Naive thymus-derived CD4-positive, alpha-beta T cell (primary cell): ENCODE measurements at regions not wholly inside any gene's neighbourhood (a gene's known extent, or its start where the extent isn't known, plus 50 kb on each side); places are given as distances from the start of the nearest gene placed in this dataset.
"Not testable (repeated sequence)": the region's sequence is repeated elsewhere in the genome, so short reads cannot be mapped to it uniquely, and the experiment has no call there.

Source experiments
- ATAC-seq: fragments of 150-1000 bp; cut with Tn5 transposase; 2 replicates; pipeline ENCODE4 v1.10.0; 2021; ENCODE audit warnings: mild to moderate bottlenecking, moderate library complexity
- CTCF ChIA-PET: fragments of 350-600 bp; sonication (Branson Sonifier 250); formaldehyde crosslinking; loops from one replicate; lab custom pipeline; 2021; ENCODE audit warnings: antibody characterized with exemption; lab: Charles Lee
- POLR2A ChIA-PET: fragments of 350-600 bp; sonication (Branson Sonifier 250); formaldehyde crosslinking; loops from one replicate; lab custom pipeline; 2021; ENCODE audit warnings: antibody characterized with exemption, inconsistent platforms; lab: Charles Lee
- DNase-seq, 9 donors: peaks; one replicate each; pipeline versions ENCODE4 v3.0.0 to v3.0.0-alpha.2; 2020 to 2022; ENCODE audit warnings: mixed read lengths in 1 of 9
- H3K27ac ChIP-seq: one replicate; pipeline ENCODE4 v1.7.0; 2013; ENCODE audit warnings: mild to moderate bottlenecking, low read depth, low read length, moderate library complexity
- H3K27me3 ChIP-seq, 2 donors: one replicate each; pipeline ENCODE4 v1.7.0; 2013; ENCODE audit warnings: low read length in 2 of 2, mild to moderate bottlenecking in 2 of 2, moderate library complexity in 2 of 2; ENCODE audit not compliant: control insufficient read depth in 2 of 2, insufficient read depth in 2 of 2
- H3K36me3 ChIP-seq, 3 experiments: 1 replicate in 2 of 3; 2 replicates in 1 of 3; pipeline ENCODE4 v1.7.0; 2013; ENCODE audit warnings: low read length in 3 of 3, mild to moderate bottlenecking in 3 of 3, moderate library complexity in 1 of 3; ENCODE audit not compliant: insufficient read depth in 3 of 3, control insufficient read depth in 2 of 3
- H3K4me1 ChIP-seq, 2 donors: one replicate each; pipeline ENCODE4 v1.7.0; 2013; ENCODE audit warnings: low read length in 2 of 2, mild to moderate bottlenecking in 2 of 2, moderate library complexity in 1 of 2; ENCODE audit not compliant: control insufficient read depth in 2 of 2, insufficient read depth in 2 of 2
- H3K4me3 ChIP-seq: 2 replicates; pipeline ENCODE4 v1.7.0; 2013; ENCODE audit warnings: mild to moderate bottlenecking, low read length
- H3K9me3 ChIP-seq, 3 experiments: 1 replicate in 2 of 3; 2 replicates in 1 of 3; pipeline ENCODE4 v1.7.0; 2013; ENCODE audit warnings: low read length in 3 of 3; ENCODE audit not compliant: control insufficient read depth in 2 of 3
- H3K27ac Mint-ChIP-seq, 9 donors: one replicate each; pipeline ENCODE4 v1.8.0; 2020 to 2022; ENCODE audit warnings: mixed read lengths in 9 of 9, mild to moderate bottlenecking in 8 of 9, moderate library complexity in 5 of 9, inconsistent platforms in 2 of 9
- H3K27me3 Mint-ChIP-seq, 5 donors: one replicate each; pipeline ENCODE4 v1.8.0; 2021 to 2022; ENCODE audit warnings: mixed read lengths in 5 of 5, mild to moderate bottlenecking in 1 of 5
- H3K36me3 Mint-ChIP-seq, 5 donors: one replicate each; pipeline ENCODE4 v1.8.0; 2020 to 2022; ENCODE audit warnings: mixed read lengths in 5 of 5, mild to moderate bottlenecking in 3 of 5, inconsistent platforms in 1 of 5
- H3K4me1 Mint-ChIP-seq, 7 donors: one replicate each; pipeline ENCODE4 v1.8.0; 2020 to 2022; ENCODE audit warnings: mixed read lengths in 7 of 7, mild to moderate bottlenecking in 3 of 7, inconsistent platforms in 1 of 7
- H3K4me3 Mint-ChIP-seq, 10 donors: one replicate each; pipeline ENCODE4 v1.8.0; 2020 to 2022; ENCODE audit warnings: mild to moderate bottlenecking in 10 of 10, mixed read lengths in 10 of 10, moderate library complexity in 6 of 10, inconsistent platforms in 2 of 10
- H3K9me3 Mint-ChIP-seq, 11 donors: one replicate each; pipeline ENCODE4 v1.8.0; 2020 to 2022; ENCODE audit warnings: mixed read lengths in 11 of 11, mild to moderate bottlenecking in 4 of 11, inconsistent platforms in 1 of 11, moderate library complexity in 1 of 11
- intact Hi-C, 2 donors: fragments of 100-400 bp; cut with micrococcal nuclease; formaldehyde crosslinking; loops; one replicate each; pipeline ENCODE4 v1.15.1; 2023

DNA sequence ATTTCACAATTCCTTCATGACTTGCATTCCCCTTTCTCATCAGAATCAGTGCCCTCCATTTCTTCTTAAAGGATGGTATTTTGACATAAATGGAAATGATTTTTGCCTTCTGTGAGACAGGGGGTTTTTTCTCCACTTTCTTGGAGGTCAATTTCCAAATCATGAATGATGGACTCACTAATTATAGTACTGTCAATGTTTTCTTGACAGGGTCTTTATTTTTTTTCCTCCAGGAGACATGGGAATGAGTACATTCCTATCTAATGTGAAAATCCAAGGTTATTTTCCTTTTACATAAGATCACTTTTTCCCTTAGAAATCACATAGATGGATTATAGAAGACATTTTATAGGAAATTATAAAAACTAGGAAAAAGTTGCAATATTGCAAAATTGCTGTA is 141.7 kb downstream of the SPATA31A6 start:
- POLR2A ChIA-PET, DNase-seq, CTCF ChIA-PET, H3K27ac ChIP-seq, H3K4me3 ChIP-seq, intact Hi-C loops, H3K27me3 ChIP-seq, H3K36me3 Mint-ChIP-seq, ATAC-seq, H3K27me3 Mint-ChIP-seq, H3K4me1 Mint-ChIP-seq, H3K9me3 ChIP-seq, H3K36me3 ChIP-seq, H3K4me3 Mint-ChIP-seq, H3K4me1 ChIP-seq, H3K27ac Mint-ChIP-seq, H3K9me3 Mint-ChIP-seq: not testable (repeated sequence)

DNA sequence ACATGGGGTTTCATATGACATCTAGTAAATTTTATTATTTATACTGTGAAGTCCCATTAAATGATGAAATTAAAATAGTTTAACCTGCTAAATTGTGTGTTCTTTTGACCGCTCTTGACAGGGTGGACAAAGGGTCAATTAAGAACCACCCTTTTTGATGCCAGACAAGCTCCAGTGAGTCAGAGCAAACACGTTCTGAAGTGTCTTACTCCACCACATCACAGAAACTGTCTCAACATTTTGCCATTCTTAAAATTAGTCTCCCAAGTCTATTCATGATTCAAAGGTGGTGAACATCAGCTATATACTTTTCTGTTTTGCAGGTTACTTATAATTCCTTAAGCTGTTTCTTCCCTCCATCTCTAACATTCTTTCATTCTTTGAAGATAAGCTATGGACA is 142.1 kb downstream of the SPATA31A6 start:
- CTCF ChIA-PET, H3K27me3 Mint-ChIP-seq, H3K27ac Mint-ChIP-seq, ATAC-seq, H3K4me1 ChIP-seq, H3K4me3 Mint-ChIP-seq, H3K36me3 ChIP-seq, POLR2A ChIA-PET, H3K27ac ChIP-seq, H3K9me3 ChIP-seq, H3K4me3 ChIP-seq, H3K27me3 ChIP-seq, DNase-seq, H3K36me3 Mint-ChIP-seq, intact Hi-C loops, H3K4me1 Mint-ChIP-seq, H3K9me3 Mint-ChIP-seq: not testable (repeated sequence)

DNA sequence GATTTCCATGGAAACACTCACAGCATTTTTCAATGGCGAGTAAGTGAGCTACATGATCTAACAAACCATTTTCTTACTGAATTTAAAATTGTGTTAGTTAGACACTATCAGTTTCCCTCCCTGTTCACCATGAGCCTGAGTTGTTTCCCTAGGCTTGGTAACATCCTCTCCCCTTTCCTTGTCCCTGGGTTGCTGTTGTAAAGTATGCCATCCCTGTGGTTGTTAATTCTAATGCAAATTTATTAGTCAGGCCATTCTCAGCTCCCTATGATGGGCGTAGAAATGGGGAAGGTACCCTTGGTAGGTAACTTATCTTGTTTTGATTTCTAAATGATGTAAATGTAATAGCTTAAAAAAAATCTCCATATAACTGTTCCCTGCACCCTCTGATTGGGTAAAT is 143.0 kb downstream of the SPATA31A6 start:
- H3K27ac Mint-ChIP-seq, H3K4me3 ChIP-seq, H3K27me3 Mint-ChIP-seq, ATAC-seq, H3K36me3 Mint-ChIP-seq, DNase-seq, H3K36me3 ChIP-seq, H3K27ac ChIP-seq, POLR2A ChIA-PET, H3K4me1 ChIP-seq, intact Hi-C loops, H3K4me1 Mint-ChIP-seq, H3K4me3 Mint-ChIP-seq, H3K9me3 ChIP-seq, H3K27me3 ChIP-seq, CTCF ChIA-PET, H3K9me3 Mint-ChIP-seq: not testable (repeated sequence)

DNA sequence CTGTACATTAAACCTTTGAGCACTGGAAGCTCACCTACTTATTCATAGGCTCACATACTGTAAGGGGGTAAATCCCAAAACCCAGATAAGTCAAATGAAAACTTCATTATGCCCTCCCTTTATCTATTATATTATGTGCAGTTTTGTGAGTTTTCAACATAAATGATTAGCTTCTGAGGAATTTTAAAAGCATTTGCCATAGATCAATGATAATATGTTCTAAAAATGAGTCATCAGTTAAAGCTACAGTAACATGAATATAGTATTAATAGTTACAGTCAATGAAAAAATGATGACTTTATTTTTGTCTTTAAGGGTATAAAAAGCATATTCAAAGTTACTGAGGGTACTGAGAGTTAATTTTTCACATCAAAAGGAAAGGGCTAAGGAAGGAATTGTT is 151.9 kb downstream of the SPATA31A6 start:
- ATAC-seq, H3K4me1 ChIP-seq, POLR2A ChIA-PET, H3K4me1 Mint-ChIP-seq, intact Hi-C loops, H3K4me3 ChIP-seq, H3K9me3 Mint-ChIP-seq, DNase-seq, H3K27ac Mint-ChIP-seq, H3K9me3 ChIP-seq, H3K27ac ChIP-seq, H3K27me3 Mint-ChIP-seq, H3K36me3 ChIP-seq, H3K36me3 Mint-ChIP-seq, H3K27me3 ChIP-seq, CTCF ChIA-PET, H3K4me3 Mint-ChIP-seq: not testable (repeated sequence)

DNA sequence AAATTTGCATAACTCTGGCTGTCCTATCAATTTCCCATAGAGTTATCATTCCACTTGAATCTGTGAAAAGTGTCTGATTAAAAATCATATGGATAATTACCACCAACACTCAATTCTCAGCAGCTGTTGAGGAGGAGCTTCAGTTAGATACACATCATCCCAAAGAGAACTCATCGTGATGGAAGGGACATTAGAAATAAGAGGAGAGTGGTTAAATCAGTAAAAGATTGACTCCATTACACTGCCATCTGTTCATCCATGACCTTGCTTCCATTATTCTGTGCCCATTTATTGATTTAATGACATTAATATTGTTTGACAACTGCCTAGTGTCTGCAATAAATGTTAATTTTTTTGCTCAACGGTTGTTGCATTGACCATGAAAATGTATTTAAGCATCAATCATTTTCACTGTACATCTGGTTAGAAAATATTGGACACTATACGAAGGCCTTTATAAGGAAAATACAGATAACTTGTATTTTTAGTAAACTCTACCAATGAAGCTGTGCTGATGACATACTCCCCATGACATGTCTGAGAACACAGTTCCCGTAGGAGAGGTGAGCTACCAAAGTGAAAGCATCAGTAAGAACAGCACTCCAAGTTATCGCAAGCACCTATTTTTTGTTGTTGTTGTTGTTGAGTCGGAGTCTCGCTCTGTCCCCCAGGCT is 152.7 kb downstream of the SPATA31A6 start:
- H3K4me3 ChIP-seq, ATAC-seq, H3K9me3 Mint-ChIP-seq, intact Hi-C loops, H3K27ac ChIP-seq, POLR2A ChIA-PET, H3K4me3 Mint-ChIP-seq, H3K4me1 ChIP-seq, H3K4me1 Mint-ChIP-seq, H3K27me3 Mint-ChIP-seq, DNase-seq, CTCF ChIA-PET, H3K36me3 ChIP-seq, H3K27ac Mint-ChIP-seq, H3K27me3 ChIP-seq, H3K9me3 ChIP-seq, H3K36me3 Mint-ChIP-seq: not testable (repeated sequence)

DNA sequence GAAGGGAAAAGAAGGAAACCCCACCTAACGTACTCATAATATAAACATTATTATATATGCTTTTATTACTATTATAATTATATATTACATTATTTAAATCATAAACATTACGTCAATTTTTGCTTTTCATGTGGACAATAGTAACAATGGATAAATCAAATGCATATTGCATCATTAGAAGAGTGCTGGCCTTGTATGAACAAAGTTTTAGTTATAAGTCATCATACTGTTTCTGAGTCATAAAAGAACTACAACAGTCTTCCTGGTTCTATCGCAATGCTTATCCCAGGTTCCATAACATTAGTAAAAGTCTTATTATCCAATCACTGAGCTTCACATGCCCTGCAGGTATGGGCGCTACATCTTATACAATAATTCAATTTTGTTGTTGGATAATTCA is 154.8 kb downstream of the SPATA31A6 start:
- POLR2A ChIA-PET, H3K27me3 ChIP-seq, CTCF ChIA-PET, H3K27me3 Mint-ChIP-seq, intact Hi-C loops, H3K36me3 ChIP-seq, H3K4me1 ChIP-seq, DNase-seq, H3K9me3 Mint-ChIP-seq, H3K36me3 Mint-ChIP-seq, ATAC-seq, H3K27ac Mint-ChIP-seq, H3K27ac ChIP-seq, H3K4me3 ChIP-seq, H3K4me1 Mint-ChIP-seq, H3K9me3 ChIP-seq, H3K4me3 Mint-ChIP-seq: not testable (repeated sequence)

DNA sequence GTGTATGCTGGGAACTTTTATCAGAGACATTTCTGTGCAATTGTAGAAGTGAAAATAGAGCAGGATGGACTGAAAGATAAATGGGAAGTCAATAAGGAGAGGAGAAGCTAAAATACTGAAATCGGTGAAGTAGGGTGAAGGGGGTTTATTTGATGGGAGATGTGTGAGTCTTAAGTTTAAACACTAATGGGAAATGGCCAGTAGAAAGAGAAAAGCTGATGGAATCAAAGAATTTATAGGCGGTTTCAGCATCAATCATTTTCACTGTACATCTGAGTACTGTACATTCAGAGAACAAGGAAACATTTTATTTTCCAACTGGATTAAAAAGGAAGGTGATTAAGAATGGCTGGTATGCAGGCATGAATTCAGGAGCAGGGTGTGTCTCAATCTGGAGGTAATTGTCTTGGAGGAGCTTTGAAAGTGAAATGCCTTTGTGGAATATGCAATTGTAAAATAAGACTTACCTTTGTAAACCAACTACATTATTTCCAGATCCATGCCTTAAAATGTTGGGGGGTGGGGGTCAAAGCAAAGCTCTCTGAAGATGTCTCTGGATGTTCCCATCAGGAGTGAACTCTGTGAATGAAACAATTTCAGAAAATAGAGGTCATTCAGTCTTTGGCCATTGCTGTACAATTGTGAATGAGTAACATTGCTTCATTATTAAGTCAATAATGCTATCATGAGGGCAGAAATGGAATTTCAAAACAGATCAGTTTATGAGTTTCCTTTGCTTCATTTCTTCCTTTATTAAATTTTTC is 156.4 kb downstream of the SPATA31A6 start:
- CTCF ChIA-PET, DNase-seq, H3K9me3 ChIP-seq, H3K27ac ChIP-seq, H3K36me3 ChIP-seq, ATAC-seq, intact Hi-C loops, H3K4me3 ChIP-seq, H3K36me3 Mint-ChIP-seq, H3K4me3 Mint-ChIP-seq, H3K9me3 Mint-ChIP-seq, H3K27me3 Mint-ChIP-seq, H3K27ac Mint-ChIP-seq, POLR2A ChIA-PET, H3K27me3 ChIP-seq, H3K4me1 ChIP-seq, H3K4me1 Mint-ChIP-seq: not testable (repeated sequence)
